Astrocyte of the hippocampus (primary cell): ENCODE measurements at regions not wholly inside any gene's neighbourhood (a gene's known extent, or its start where the extent isn't known, plus 50 kb on each side); places are given as distances from the start of the nearest gene placed in this dataset.

ENCODE experiments used
- DNase-seq: peaks from one replicate; pipeline ENCODE4 v3.0.0; 2011; ENCODE audit warnings: low read depth, low spot score

DNA sequence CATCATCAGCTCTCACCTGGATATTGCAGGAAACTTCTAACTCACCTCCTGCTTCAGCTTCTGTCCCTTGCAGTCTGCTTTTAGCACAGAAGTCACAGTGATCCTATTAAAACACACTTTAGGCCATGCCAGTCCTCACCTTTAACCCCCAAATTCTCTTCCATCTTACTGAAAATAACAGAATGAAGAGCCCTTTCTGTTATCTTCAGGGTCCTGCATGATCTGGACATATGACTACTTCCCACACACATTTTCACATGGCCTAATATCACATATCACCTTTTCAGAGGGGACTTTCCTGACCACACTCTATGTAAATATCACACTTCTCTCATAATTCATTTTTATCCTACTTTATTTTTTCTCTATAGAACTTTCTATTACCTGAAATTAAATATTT lies 550.6 kb upstream of the CLINT1 start:
- DNase-seq, result no peak

GRCh38 chr5:158407824-158408195 lies 548.9 kb upstream of the CLINT1 start:
- no peak for DNase-seq

GRCh38 chr5:158406884-158407823 lies 548.2 kb upstream of the CLINT1 start:
- DNase-seq, result peak; percentile 21

DNA sequence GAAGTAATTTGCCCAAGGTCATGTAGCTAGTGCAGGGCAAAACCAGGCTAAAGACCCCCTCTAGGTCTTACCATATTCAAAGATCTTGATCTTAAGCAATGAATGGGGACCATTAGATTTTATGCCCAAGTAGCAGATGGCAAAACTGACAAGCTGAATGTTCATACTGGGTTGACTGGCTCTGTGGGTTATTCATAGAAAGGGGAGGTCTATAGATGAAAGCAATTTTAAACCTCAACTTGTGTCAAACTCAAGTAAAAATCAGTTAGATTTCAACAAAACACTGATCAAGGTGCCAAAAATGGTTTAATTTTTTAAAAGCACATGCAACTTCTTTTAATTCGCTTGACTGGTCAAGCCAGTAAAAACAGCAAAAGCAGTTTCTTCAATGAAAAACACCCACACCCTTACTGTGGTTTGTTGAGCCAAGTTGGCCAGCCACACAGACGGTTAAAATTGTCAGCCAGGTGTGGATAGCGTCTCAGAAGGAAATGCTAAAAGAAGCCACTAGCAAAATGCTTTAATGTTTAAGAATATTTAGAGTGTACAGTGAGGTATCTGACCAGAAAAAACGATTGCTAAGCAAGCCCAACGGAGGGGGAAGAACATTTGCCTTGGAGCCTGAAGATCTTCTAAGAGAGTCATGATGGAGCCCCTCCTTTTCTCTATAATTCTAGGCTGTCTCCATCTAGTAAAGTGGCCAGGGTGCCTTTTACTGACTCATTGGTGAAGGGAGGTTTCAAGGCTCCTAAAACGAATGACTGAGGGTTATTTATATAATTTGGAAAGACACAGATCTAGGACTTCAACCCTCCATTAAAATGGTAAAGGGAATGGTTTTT lies 539.6 kb upstream of the CLINT1 start:
- no peak for DNase-seq

GRCh38 chr5:158397278-158397677 lies 538.3 kb upstream of the CLINT1 start:
- DNase-seq, result no peak

- no peak for DNase-seq
Observed at GRCh38 chr5:158394102-158394501, 535.2 kb upstream of the CLINT1 start.

- DNase-seq, result no peak
Observed at GRCh38 chr5:158393457-158393856, 534.5 kb upstream of the CLINT1 start.

GRCh38 chr5:158392753-158393152 lies 533.8 kb upstream of the CLINT1 start:
- no peak for DNase-seq

- no peak for DNase-seq
Observed at GRCh38 chr5:158390577-158390976, 531.6 kb upstream of the CLINT1 start.

- DNase-seq, result no peak
Observed at GRCh38 chr5:158389786-158390185, 530.8 kb upstream of the CLINT1 start.

GRCh38 chr5:158388021-158388420 lies 529.1 kb upstream of the CLINT1 start:
- no peak for DNase-seq

DNA sequence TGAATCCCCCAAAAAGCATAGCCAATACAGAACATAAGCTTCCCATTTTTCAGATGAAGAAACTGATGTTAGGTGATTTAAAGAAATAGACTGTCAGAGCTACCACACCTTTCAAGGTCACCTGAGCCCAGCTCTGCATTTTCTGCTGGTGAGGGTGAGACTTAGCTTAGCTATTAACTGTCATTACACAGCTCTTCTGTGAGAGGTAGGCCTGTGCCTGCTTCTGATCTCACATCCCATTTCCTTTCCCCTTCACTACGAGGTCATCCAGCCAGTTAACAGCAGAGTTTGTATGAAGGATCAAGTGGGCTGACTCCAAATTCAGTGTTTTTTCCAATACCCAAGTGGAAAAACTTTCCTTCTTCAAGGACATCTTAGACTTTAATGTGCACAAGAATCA lies 528.6 kb upstream of the CLINT1 start:
- DNase-seq, result no peak

- DNase-seq, result no peak
Observed at GRCh38 chr5:158385982-158386381, 527.0 kb upstream of the CLINT1 start.

- peak; percentile 87 for DNase-seq
Observed at GRCh38 chr5:158384535-158385481, 525.9 kb upstream of the CLINT1 start.

DNA sequence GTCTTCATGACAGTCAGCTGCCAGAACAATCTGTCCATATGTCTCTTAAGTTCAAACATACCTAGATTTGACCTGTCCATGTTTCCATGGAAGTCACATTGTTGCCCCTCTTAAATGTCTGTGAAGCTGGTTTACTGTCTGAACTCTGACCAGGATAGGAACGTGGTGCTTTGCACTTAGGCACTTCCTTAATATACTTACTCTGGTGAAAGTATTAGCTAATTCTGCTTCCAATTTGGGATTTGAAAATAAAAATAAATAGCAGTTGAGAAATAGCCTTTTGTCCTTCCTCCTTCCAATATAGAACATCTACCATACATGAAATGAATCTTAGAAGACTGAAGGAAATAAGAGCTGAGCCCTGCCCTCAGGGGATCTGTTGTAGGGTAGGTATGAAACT lies 524.5 kb upstream of the CLINT1 start:
- no peak for DNase-seq

DNA sequence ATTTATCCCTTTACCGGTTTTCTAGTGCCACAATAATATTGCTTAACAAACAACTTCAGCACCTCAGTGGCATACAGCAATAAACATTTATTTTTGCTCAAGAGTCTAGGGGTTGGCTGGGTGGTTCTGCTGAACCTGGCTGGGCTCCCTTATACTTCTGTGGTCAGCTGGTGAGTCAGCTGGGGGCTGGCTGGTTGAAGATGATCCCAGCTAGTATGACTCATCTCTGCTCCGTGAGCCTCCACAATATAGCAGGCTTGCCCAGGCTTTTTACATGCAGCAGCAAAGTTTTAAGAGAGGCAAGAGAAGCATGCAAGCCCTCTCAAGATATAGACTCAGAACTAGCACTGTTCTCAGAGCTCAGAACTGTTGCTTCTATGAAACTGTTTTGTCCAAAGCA lies 523.5 kb upstream of the CLINT1 start:
- peak; percentile 96 for DNase-seq

DNA sequence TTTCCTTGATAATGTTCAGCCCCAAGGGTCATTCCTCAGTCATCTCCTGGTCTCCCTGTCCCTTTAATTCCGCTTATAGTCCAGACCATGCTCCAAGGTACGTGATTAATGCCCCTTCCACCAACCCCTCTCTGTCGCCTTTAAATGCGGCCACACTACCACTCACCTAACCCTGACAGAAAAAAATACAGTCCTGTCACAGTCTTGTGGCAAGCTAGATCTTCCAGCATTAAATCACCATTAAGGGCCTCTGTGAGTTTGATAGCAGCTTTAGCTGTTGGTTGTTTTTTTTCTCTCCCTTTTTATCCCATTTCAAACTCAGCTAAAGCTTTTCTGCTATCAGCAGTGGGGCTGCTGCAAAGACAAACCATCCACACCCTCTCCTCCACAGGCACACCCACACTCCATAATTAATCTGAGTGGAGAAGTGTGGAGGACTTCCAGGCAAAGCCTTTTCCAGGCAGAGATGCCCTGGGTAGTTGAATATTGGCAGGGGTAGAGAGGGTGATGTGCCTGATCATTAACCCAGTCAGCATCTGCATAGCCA lies 522.7 kb upstream of the CLINT1 start:
- DNase-seq, result no peak

DNA sequence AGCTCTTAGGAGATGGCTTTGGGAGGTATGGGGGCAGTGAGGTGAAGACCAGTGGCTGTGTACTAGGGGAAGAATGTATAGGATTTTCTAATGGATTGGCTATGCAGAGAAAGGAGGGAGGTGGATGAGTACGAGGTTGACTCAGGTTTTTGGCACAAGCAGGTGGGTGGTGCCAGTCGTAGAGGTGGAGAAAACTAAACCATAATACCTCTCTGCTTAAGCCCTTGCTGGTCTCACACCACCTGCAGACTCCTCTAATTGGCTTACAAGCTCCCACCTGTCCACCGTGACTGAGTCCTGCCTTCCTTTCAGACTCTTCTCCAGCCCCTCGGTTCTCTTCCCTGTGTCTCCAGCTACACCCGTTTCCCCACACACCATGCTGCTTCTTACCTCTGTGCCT lies 521.7 kb upstream of the CLINT1 start:
- DNase-seq, result no peak

DNA sequence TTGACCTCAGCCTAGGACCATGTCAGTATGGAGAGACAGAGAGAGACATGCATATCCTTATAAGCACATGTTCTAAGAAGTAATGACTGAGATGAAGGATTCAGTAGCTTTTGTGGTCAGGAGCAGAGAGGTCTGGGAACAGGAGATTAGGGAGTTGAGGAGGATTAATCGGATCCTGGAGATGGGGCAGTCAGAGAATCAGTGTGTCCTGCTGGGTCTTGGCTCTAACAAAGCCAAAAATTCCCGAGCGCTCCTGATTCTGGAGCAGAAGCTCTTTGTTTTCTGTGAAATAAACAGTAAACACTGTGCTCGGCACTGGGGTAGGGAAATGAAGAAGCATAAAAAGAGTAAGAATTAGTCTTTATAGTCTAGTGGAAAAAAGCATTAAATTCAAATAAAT lies 520.0 kb upstream of the CLINT1 start:
- no peak for DNase-seq

DNA sequence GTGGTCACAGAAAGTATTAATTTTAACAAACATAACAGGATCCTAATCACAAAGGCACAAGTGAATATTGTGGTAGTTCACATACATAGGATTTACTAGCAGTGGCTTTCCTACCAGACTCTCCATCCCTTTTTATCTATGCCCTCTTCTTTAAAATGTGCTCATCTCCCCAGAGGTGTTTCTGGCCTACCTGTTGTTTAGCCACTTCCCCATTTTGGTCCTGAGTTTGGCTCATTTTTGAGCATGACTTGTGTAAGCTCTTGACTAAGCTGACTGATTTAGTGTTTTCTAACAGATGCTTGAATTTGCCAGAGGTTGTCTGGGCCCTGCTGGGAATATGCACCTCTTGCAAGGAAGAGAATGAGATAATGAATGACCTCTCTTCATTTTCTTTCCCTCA lies 517.7 kb upstream of the CLINT1 start:
- DNase-seq, result no peak

DNA sequence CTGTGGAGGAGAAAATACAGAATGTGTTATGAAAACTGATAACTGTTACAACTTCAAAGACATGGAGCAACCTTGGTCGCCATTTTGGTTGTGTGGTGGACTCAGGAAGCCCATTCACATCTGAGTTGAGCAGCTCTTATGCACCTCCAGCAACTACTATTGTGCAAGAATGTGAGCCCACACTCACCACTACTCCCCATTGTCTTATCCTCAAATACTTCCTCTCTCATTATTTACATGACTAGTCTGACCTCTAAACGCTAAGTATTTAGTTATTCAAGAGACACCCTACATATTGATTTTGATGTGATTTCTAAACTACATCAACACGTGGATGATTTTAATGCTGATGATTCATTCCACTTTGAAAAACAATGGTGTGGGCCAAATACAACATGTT lies 516.6 kb upstream of the CLINT1 start:
- no peak for DNase-seq
